ENCODE measurements at regions not wholly inside any gene's neighbourhood (a gene's known extent, or its start where the extent isn't known, plus 50 kb on each side); places are given as distances from the start of the nearest gene placed in this dataset.

DNA sequence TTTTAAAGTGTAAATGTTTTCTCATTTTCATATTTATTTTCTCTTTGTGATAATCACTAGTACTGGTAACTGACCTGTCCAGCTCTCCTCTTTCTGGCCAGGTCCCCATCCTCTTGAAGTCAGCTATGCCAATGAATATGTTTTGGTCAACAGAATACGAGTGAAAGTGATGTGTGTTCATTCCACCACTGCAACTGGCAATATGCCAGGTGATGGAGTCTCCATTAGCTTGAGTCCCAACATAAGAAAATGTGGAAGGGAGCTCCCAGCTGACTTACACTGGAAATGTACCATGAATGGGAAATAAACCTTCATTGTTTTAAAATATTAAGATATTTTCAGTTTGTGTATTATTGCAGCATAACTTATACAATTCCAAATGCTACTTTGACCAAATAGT is 75.8 kb downstream of the CCDC34 start:
- peaks cover 20% of the 10 kb centered on the region for H3K9me3 Mint-ChIP-seq
- DNase-seq (no peak), ATAC-seq (no peak)
- peaks cover 2% of the 10 kb centered on the region for H3K27me3 Mint-ChIP-seq (ENCODE audit: low read depth)
- H3K4me3 Mint-ChIP-seq = no peak overlapping the region
- no peaks in the 10 kb centered on the region for H3K36me3 Mint-ChIP-seq (ENCODE audit: insufficient read depth)
- no peaks in the 10 kb centered on the region for H3K4me1 Mint-ChIP-seq (ENCODE audit: low read depth)

DNA sequence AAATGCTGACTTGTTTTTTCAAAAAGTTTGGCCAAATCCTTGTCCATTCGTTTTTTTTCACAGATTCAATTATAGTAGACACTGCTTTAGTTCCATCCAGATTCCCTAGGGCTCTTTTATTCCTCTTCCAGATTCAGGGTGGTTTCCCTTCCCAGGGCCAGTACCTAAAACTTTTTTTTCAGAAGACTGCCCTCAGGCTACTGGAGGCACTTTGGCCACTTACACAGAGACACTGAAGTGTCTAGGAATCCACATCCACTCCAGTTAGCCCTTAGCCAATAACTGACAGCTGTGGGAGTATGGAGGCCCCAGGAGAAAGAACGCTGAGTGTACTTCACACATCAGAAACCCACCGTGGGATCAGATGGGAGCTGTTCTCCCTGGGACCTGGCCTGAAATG is 77.3 kb downstream of the CCDC34 start:
- Mint-ChIP-seq H3K27me3 (ENCODE audit: low read depth) (no peaks in the 10 kb centered on the region), H3K36me3 (ENCODE audit: insufficient read depth) (no peaks in the 10 kb centered on the region), H3K4me3 (no peak overlapping the region), H3K9me3 (peaks cover 7% of the 10 kb centered on the region), H3K4me1 (ENCODE audit: low read depth) (no peaks in the 10 kb centered on the region)
- ATAC-seq (no peak), DNase-seq (no peak)

DNA sequence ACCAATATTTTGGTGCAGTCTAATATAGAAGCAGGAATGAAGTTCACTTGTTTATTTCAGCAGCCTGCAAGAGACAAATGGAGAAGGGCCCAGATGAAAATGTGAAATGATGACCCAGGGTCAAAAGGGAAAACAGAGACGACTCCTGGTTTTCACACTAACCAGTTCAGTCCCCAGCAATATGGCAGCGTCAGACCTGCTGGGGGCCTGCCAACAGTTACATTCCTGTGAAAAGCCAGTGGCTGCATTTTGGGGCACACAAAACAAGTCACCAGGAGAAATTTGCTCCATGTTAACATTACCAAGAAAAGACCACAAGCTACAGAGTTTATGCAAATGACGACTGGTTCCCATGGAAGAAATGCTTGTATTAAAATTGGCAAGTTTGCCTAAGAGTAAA is 80.2 kb downstream of the CCDC34 start:
- Mint-ChIP-seq H3K36me3 (ENCODE audit: insufficient read depth) (no peaks in the 10 kb centered on the region), H3K4me3 (no peak overlapping the region), H3K27me3 (ENCODE audit: low read depth) (peaks cover 9% of the 10 kb centered on the region), H3K4me1 (ENCODE audit: low read depth) (no peaks in the 10 kb centered on the region), H3K9me3 (no peaks in the 10 kb centered on the region)
- no peak for ATAC-seq
- DNase-seq = no peak

DNA sequence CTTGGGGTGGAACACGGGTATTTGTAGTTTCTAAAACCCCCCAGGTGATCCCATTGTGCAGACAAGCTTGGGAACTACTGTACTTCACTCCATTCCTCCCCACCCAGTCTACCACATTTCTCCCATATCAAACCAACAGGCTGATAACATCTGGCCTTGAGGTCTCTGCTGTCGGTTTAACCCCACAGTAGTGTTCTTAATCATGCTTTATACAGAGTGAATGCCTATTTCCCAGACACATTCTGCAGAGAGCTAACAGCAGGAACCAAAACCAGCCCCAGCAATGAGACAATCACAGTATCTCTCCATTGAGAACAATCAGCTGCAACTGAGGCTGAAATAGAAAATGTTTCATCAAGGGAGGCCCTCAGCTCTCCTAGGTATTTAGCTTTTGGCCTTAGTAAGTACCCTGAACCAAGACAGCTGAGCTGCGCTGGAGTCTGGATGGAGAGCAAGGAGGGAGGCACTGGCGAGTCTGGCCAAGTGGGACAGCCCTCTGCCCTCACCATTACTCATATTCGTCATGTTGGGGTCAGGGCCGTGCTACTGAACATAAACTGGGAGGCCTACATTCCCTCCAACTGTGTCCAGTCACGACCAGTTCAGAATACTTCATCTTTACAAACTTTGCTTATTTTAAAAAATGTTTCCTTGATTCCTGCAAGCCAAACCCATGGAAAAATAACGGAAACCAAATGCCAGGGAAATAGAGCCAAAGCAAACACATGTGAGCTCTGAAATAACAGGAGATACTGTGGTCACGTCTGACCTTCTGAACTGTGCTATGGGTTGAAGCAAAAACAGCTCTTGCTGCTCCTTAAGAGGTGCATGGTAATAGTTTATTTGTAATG is 81.0 kb downstream of the CCDC34 start:
- H3K4me3 Mint-ChIP-seq = no peak overlapping the region
- ATAC-seq = no peak
- peaks cover 9% of the 10 kb centered on the region for H3K27me3 Mint-ChIP-seq (ENCODE audit: low read depth)
- H3K4me1 Mint-ChIP-seq (ENCODE audit: low read depth) = no peaks in the 10 kb centered on the region
- DNase-seq = no peak
- H3K36me3 Mint-ChIP-seq (ENCODE audit: insufficient read depth) = no peaks in the 10 kb centered on the region
- H3K9me3 Mint-ChIP-seq = no peaks in the 10 kb centered on the region

DNA sequence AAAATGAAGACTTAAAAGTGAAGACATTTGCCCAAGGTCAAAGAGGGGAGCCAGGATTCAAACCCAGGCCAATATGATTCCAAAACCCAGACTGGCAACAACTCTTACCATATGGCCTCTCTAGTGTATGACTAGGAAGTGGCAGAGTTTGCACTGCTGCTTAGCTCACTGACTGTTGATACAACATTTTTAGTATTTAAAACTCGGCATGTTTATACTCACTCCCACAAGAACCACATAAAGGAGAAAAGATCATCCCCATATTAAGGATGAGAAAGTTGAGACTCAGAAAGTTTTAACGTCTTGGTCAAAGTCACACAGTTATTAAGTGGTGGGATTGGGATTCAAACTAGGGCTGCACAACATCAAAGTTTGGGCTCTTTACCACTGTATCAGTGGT is 81.7 kb downstream of the CCDC34 start:
- ATAC-seq (no peak), DNase-seq (no peak)
- Mint-ChIP-seq H3K9me3 (no peaks in the 10 kb centered on the region), H3K4me3 (no peak overlapping the region), H3K36me3 (ENCODE audit: insufficient read depth) (no peaks in the 10 kb centered on the region), H3K4me1 (ENCODE audit: low read depth) (no peaks in the 10 kb centered on the region), H3K27me3 (ENCODE audit: low read depth) (peaks cover 13% of the 10 kb centered on the region)

DNA sequence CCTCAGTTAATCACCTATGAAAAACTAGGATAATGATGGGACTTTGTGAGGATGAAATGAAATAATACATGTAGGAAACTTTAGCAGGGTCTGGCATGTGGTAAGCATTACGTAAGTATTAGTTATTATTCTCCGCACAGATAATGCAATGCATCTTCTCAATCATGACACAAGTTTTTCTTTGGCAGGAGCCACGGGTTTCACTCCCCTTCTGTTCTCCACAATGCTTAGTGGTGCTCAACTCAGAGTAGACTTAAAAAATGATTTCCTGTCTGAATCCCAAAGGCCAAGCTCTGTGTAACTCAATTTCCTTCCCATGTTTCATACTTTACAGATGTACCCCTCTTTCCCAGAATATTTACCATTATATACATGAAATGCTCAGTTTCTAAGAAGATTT is 82.9 kb downstream of the CCDC34 start:
- DNase-seq (no peak), ATAC-seq (no peak)
- H3K4me1 Mint-ChIP-seq (ENCODE audit: low read depth) = no peaks in the 10 kb centered on the region
- H3K27me3 Mint-ChIP-seq (ENCODE audit: low read depth) = peaks cover 13% of the 10 kb centered on the region
- no peaks in the 10 kb centered on the region for H3K36me3 Mint-ChIP-seq (ENCODE audit: insufficient read depth)
- no peak overlapping the region for H3K4me3 Mint-ChIP-seq
- H3K9me3 Mint-ChIP-seq = no peaks in the 10 kb centered on the region

DNA sequence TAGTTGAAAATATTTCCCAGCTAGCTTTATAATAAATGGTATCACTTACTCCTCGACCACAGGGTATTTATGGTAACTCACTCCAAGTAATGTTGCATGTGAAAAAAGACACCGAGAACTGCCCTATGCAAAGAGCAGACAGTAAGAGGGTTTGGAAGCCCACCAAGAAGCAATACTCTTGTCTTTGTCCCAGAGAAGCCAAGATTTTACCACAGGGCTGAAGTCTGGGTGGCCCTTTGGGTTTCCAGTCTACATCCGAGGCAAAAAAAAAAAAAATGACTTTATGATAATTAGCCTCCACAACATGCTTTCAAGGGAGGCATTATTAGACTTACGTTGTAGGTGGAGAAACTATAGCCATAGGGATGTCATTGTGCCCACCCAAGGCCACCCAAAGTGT is 83.6 kb downstream of the CCDC34 start:
- DNase-seq (no peak), ATAC-seq (no peak)
- Mint-ChIP-seq H3K36me3 (ENCODE audit: insufficient read depth) (no peaks in the 10 kb centered on the region), H3K9me3 (no peaks in the 10 kb centered on the region), H3K4me1 (ENCODE audit: low read depth) (no peaks in the 10 kb centered on the region), H3K4me3 (no peak overlapping the region), H3K27me3 (ENCODE audit: low read depth) (peaks cover 13% of the 10 kb centered on the region)

DNA sequence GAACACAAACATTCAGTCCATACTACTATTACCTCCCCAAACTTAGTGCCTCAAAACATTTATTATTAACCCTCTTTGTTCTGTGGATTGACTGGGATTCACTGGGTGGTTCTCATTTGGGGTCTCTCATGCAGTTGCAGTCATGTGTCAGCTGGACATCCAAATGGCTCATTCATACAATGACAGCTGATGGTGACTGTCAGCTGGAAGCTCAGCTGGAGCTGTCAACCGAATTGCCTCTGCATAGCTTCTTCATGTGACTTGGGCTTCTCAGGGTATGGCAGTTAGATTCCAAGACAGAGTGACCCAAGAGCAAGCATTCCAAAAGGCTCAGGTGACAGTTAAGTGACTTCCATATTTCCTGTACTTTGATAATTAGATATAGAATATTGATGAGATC is 85.2 kb downstream of the CCDC34 start:
- DNase-seq (no peak), ATAC-seq (no peak)
- Mint-ChIP-seq H3K9me3 (no peaks in the 10 kb centered on the region), H3K36me3 (ENCODE audit: insufficient read depth) (no peaks in the 10 kb centered on the region), H3K4me3 (no peak overlapping the region), H3K4me1 (ENCODE audit: low read depth) (no peaks in the 10 kb centered on the region), H3K27me3 (ENCODE audit: low read depth) (peaks cover 17% of the 10 kb centered on the region)

DNA sequence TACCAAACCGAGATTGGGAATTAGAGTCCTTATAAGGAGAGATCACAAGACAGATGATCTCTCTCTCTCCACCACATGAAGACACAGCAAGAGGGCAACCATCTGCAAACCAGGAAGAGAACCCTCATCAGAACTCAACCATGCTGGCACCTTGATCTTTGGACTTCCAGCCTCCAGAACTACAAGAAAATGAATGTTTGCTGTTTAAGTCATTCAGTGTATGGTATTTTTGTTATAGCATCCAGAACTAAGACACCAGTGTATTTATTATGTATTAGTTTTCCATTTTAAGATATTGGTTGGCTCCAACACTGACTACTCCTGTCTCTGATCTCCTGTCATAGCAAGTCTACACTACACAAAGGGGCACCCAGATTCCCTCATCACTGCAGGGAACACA is 86.9 kb downstream of the CCDC34 start:
- H3K36me3 Mint-ChIP-seq (ENCODE audit: insufficient read depth) = no peaks in the 10 kb centered on the region
- DNase-seq (no peak), ATAC-seq (no peak)
- peaks cover 17% of the 10 kb centered on the region for H3K27me3 Mint-ChIP-seq (ENCODE audit: low read depth)
- H3K4me3 Mint-ChIP-seq = no peak overlapping the region
- peaks cover 6% of the 10 kb centered on the region for H3K9me3 Mint-ChIP-seq
- no peaks in the 10 kb centered on the region for H3K4me1 Mint-ChIP-seq (ENCODE audit: low read depth)

DNA sequence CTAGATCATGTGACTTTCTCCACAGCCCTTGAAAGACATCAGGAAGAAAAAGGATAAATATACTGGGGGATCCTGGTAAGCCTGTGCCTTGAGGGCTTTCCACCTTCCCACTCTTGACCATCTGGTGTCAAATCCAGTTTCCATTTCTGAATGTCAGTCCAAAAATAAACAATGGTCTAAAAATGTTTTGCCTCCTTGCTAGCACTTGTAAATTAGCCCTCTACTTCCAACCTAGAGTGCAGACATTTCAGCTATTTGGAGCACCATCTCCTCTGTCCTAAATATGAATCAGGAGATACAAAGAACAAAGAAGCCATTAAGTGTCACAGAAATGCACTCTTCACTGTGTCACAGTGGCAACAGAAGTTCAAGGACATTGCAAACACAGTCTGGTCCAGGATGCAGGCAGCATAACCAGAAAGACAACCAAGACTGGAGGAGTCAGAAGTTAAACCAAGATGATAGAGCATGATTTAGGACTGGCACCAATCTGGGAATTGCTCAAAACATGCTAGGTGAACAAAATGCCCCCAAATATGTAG is 88.1 kb downstream of the CCDC34 start:
- peaks cover 14% of the 10 kb centered on the region for H3K27me3 Mint-ChIP-seq (ENCODE audit: low read depth)
- ATAC-seq (no peak), DNase-seq (no peak)
- H3K4me3 Mint-ChIP-seq = no peak overlapping the region
- no peaks in the 10 kb centered on the region for H3K4me1 Mint-ChIP-seq (ENCODE audit: low read depth)
- H3K36me3 Mint-ChIP-seq (ENCODE audit: insufficient read depth) = no peaks in the 10 kb centered on the region
- peaks cover 6% of the 10 kb centered on the region for H3K9me3 Mint-ChIP-seq

DNA sequence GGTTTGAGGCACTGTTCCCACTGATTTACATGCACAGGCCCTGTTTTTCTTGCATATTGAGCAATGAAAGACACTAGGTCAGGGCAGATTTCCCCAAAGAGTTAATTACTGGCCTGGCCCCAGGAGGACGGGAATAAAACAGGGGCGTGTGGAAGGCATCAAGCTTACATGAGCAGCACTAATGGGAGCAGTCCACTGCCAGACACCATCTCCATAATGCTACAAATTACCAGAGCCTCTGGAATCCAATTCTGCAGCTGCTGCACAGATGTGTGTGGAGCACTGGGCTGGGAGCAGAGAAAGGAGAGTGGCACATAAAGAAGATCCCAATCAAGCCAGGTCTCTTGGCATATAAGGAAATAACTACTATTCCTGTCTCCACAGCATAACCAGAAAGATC is 96.9 kb downstream of the CCDC34 start:
- Mint-ChIP-seq H3K4me1 (ENCODE audit: low read depth) (no peaks in the 10 kb centered on the region), H3K9me3 (no peaks in the 10 kb centered on the region), H3K36me3 (ENCODE audit: insufficient read depth) (no peaks in the 10 kb centered on the region), H3K4me3 (no peak overlapping the region), H3K27me3 (ENCODE audit: low read depth) (no peaks in the 10 kb centered on the region)
- DNase-seq (no peak), ATAC-seq (no peak)

DNA sequence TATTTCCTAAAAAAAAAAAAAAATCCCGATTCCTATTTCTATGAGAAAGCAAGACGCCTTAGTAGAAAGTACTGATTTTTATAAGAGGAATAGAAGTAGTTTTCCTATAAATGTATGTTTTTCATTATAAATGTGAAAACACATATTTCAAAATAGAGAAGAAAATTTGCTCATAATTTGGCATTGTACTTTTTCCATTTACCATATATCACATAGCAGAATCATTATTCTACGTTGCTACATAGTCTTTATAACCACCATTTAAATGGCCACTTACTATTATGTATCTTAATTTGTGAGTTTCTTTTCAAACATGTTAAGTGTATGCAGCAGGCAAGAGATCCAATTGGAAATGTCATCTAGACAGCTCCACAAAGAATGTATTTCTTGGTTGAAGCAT is 99.0 kb downstream of the CCDC34 start:
- Mint-ChIP-seq H3K4me1 (ENCODE audit: low read depth) (no peaks in the 10 kb centered on the region), H3K9me3 (no peaks in the 10 kb centered on the region), H3K27me3 (ENCODE audit: low read depth) (no peaks in the 10 kb centered on the region), H3K36me3 (ENCODE audit: insufficient read depth) (no peaks in the 10 kb centered on the region), H3K4me3 (no peak overlapping the region)
- no peak for DNase-seq
- ATAC-seq = no peak

DNA sequence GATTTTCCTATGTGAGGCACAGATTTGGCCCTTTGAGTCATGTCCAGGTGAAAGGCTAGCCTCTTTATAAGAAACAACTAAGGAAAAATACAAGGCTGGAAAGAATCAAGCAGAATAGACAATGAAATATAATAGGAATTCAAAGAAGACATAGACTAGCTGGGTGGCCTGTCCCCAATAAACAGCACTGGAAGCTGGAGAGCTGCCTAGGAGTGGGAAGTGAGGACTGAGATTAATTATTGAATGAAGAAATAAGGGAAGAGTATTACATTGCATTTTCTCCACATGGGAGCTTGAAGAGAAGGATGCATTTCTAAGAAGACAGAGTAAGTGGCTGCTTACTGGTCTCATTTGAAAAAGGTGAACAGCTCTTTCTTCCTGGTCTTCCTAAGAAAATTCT is 100.0 kb downstream of the CCDC34 start:
- ATAC-seq (no peak), DNase-seq (no peak)
- peaks cover 4% of the 10 kb centered on the region for H3K27me3 Mint-ChIP-seq (ENCODE audit: low read depth)
- H3K4me3 Mint-ChIP-seq = no peak overlapping the region
- no peaks in the 10 kb centered on the region for H3K36me3 Mint-ChIP-seq (ENCODE audit: insufficient read depth)
- H3K9me3 Mint-ChIP-seq = no peaks in the 10 kb centered on the region
- H3K4me1 Mint-ChIP-seq (ENCODE audit: low read depth) = no peaks in the 10 kb centered on the region

DNA sequence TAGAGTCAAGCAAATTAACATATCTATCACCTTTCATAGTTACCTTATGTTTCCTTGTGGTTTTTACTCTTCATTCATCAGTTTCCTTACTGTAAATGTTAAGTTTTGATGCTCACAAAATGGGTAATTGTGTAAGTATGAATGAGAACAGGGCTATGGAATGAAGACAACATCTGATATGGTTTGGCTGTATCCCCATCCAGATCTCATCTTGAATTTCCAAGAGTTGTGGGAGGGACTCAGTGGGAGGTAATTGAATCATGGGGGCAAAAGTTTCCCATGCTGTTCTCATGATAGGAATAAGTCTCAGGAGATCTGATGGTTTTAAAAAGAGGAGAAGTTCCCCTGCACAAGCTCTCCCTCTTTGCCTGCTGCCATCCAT is 107.6 kb downstream of the CCDC34 start:
- Mint-ChIP-seq H3K9me3 (no peaks in the 10 kb centered on the region), H3K4me3 (no peak overlapping the region), H3K4me1 (ENCODE audit: low read depth) (no peaks in the 10 kb centered on the region), H3K36me3 (ENCODE audit: insufficient read depth) (no peaks in the 10 kb centered on the region), H3K27me3 (ENCODE audit: low read depth) (peaks cover 13% of the 10 kb centered on the region)
- DNase-seq = no peak
- ATAC-seq = no peak

DNA sequence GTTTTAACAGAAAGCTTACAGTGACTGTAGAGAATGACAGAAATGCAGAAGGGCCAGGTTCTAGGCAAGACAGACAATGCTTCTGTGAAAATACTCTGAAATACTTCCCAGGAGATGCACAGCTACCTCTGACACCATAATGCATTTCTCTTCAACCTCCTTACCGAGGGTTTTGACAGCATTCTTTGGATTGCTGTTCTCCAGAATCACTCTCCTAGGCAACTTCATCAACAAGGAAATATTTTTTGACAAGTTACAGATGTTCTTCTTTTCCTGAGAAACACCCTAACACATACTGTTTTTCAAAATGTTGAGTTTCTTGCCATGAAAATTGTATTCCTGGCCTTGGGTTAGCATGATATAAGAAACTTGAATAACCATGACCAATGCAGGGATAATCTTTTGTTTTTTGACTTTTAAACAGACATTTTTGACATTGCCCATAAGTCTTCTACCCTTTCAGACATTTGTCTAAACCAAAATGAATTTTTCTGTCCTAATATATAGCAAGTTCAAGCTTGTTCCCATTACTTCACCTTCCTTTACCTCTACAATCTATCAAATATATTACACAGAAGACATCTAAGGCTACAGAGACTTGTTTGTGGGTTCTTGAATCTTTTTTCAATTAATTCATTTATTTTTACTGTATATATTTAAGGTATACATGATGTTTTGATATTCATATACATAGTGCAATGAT is 108.1 kb downstream of the CCDC34 start:
- no peaks in the 10 kb centered on the region for H3K36me3 Mint-ChIP-seq (ENCODE audit: insufficient read depth)
- ATAC-seq = no peak
- H3K4me1 Mint-ChIP-seq (ENCODE audit: low read depth) = no peaks in the 10 kb centered on the region
- peaks cover 13% of the 10 kb centered on the region for H3K27me3 Mint-ChIP-seq (ENCODE audit: low read depth)
- DNase-seq = no peak
- no peaks in the 10 kb centered on the region for H3K9me3 Mint-ChIP-seq
- no peak overlapping the region for H3K4me3 Mint-ChIP-seq

Measured in activated T-cell treated with anti-CD3 and anti-CD28 coated beads, Interleukin-2, amount 50 U/mL, for 4 hours (primary cell).